ENCODE measurements at regions not wholly inside any gene's neighbourhood (a gene's known extent, or its start where the extent isn't known, plus 50 kb on each side); places are given as distances from the start of the nearest gene placed in this dataset.

GRCh38 chr2:2620604-2621003 is 289.5 kb upstream of the MYT1L start:
- TF ChIP-seq ZBTB12 (CRISPR knock-in tag; IDR thresholded peaks at IDR 0.05) (no peak), CEBPB (tag; IDR thresholded peaks at IDR 0.05) (no peak), ZNF311 (CRISPR knock-in tag; IDR thresholded peaks at IDR 0.05) (no peak), CTCF (IDR thresholded peaks at IDR 0.05 in 2 of 3, conservative IDR thresholded peaks at IDR 0.05 in 1 of 3; ENCODE audit: insufficient read depth in 2 of 3, low read depth in 1 of 3, low read length in 3 of 3) (no peak), NONO (IDR thresholded peaks at IDR 0.05; ENCODE audit: low read depth in 2 of 2, low read length in 1 of 2) (no peak), POLR2AphosphoS5 (IDR thresholded peaks at IDR 0.05; ENCODE audit: control insufficient read depth, insufficient read depth, low read depth, low read length) (no peak), ESRRB (CRISPR knock-in tag; IDR thresholded peaks at IDR 0.05; ENCODE audit: borderline replicate concordance) (no peak), NR3C1 (CRISPR knock-in tag; IDR thresholded peaks at IDR 0.05) (no peak), PHF21A (IDR thresholded peaks at IDR 0.05; ENCODE audit: borderline replicate concordance, low read depth) (no peak), MYBL2 (IDR thresholded peaks at IDR 0.05; ENCODE audit: low read depth) (no peak), MYBL2 (CRISPR knock-in tag; IDR thresholded peaks at IDR 0.05; ENCODE audit: borderline replicate concordance) (no peak), FOS (IDR thresholded peaks at IDR 0.05; ENCODE audit: extremely low read depth, insufficient read length) (no peak)
- TF ChIP-seq, protein P1, sequence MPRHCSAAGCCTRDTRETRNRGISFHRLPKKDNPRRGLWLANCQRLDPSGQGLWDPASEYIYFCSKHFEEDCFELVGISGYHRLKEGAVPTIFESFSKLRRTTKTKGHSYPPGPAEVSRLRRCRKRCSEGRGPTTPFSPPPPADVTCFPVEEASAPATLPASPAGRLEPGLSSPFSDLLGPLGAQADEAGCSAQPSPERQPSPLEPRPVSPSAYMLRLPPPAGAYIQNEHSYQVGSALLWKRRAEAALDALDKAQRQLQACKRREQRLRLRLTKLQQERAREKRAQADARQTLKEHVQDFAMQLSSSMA (CRISPR knock-in tag; IDR thresholded peaks at IDR 0.05): no peak
- TF ChIP-seq, protein P2, sequence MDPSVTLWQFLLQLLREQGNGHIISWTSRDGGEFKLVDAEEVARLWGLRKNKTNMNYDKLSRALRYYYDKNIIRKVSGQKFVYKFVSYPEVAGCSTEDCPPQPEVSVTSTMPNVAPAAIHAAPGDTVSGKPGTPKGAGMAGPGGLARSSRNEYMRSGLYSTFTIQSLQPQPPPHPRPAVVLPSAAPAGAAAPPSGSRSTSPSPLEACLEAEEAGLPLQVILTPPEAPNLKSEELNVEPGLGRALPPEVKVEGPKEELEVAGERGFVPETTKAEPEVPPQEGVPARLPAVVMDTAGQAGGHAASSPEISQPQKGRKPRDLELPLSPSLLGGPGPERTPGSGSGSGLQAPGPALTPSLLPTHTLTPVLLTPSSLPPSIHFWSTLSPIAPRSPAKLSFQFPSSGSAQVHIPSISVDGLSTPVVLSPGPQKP (CRISPR knock-in tag; IDR thresholded peaks at IDR 0.05): no peak
- TF ChIP-seq, protein P3, sequence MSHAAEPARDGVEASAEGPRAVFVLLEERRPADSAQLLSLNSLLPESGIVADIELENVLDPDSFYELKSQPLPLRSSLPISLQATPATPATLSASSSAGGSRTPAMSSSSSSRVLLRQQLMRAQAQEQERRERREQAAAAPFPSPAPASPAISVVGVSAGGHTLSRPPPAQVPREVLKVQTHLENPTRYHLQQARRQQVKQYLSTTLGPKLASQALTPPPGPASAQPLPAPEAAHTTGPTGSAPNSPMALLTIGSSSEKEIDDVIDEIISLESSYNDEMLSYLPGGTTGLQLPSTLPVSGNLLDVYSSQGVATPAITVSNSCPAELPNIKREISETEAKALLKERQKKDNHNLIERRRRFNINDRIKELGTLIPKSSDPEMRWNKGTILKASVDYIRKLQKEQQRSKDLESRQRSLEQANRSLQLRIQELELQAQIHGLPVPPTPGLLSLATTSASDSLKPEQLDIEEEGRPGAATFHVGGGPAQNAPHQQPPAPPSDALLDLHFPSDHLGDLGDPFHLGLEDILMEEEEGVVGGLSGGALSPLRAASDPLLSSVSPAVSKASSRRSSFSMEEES (CRISPR knock-in tag; IDR thresholded peaks at IDR 0.05): no peak

Data from K562 (cell line).